SK-N-MC (cell line): ENCODE measurements at regions not wholly inside any gene's neighbourhood (a gene's known extent, or its start where the extent isn't known, plus 50 kb on each side); places are given as distances from the start of the nearest gene placed in this dataset.

Source experiments
- DNase-seq: peaks from one replicate; pipeline ENCODE4 v3.0.0-alpha.2; 2011; ENCODE audit warnings: low read depth, low spot score
- H3K27ac ChIP-seq: fragments of 200-600 bp; sonication (generic); 2 replicates; pipeline ENCODE4 v1.5.1; 2016; ENCODE audit warnings: mixed run types
- H3K36me3 ChIP-seq: fragments of 200-600 bp; sonication (generic); 2 replicates; pipeline ENCODE4 v1.6.1; 2017; ENCODE audit warnings: antibody characterized with exemption, low read length, mixed read lengths; ENCODE audit not compliant: insufficient read depth
- H3K4me3 ChIP-seq: fragments of 200-600 bp; sonication (generic); 2 replicates; pipeline ENCODE4 v1.5.1; 2016
- H3K9ac ChIP-seq: fragments of 200-600 bp; sonication (generic); 2 replicates; pipeline ENCODE4 v1.8.0; 2017; ENCODE audit warnings: mixed run types, mixed read lengths; ENCODE audit not compliant: insufficient read length
- H3K9me3 ChIP-seq: fragments of 200-600 bp; sonication (generic); 2 replicates; pipeline ENCODE4 v1.6.1; 2017; ENCODE audit warnings: low read depth, mild to moderate bottlenecking, antibody characterized with exemption, low read length, moderate library complexity, mixed read lengths
- EZH2 ChIP-seq: fragments of 200-600 bp; sonication (generic); IDR thresholded peaks from one replicate; pipeline ENCODE4 v1.6.1; 2017; ENCODE audit warnings: antibody characterized with exemption
- FOXP2 ChIP-seq: optimal IDR thresholded peaks from 2 replicates; pipeline ENCODE3; 2011; ENCODE audit warnings: mild to moderate bottlenecking, moderate library complexity; ENCODE audit not compliant: insufficient read depth; ENCODE audit errors: extremely low read length, control extremely low read depth
- POLR2AphosphoS5 ChIP-seq: IDR thresholded peaks from 2 replicates; pipeline ENCODE4 v1.6.1; 2012; ENCODE audit warnings: mild to moderate bottlenecking, low read depth, low read length, borderline replicate concordance

- TF ChIP-seq EZH2 (no peak), FOXP2 (no peak), POLR2AphosphoS5 (no peak)
- Histone ChIP-seq H3K9ac (no peak overlapping the region), H3K36me3 (no peaks in the 10 kb centered on the region), H3K4me3 (no peak overlapping the region), H3K27ac (no peak overlapping the region), H3K9me3 (no peaks in the 10 kb centered on the region)
- no peak for DNase-seq
Measured at GRCh38 chr21:22468893-22469292, 1470.7 kb downstream of the NCAM2 start.

GRCh38 chr21:22474403-22474802 lies 1476.2 kb downstream of the NCAM2 start:
- H3K4me3 ChIP-seq, result no peak overlapping the region
- H3K27ac ChIP-seq, result no peak overlapping the region
- no peak overlapping the region for H3K9ac ChIP-seq
- no peaks in the 10 kb centered on the region; the same call in 1 of the 2 replicates for H3K9me3 ChIP-seq
- no peak for DNase-seq
- no peaks in the 10 kb centered on the region for H3K36me3 ChIP-seq
- TF ChIP-seq FOXP2, result no peak
- no peak for TF ChIP-seq EZH2
- TF ChIP-seq POLR2AphosphoS5, result no peak

GRCh38 chr21:22476214-22476613 lies 1478.0 kb downstream of the NCAM2 start:
- Histone ChIP-seq H3K9me3 (no peaks in the 10 kb centered on the region; the same call in 1 of the 2 replicates), H3K27ac (no peak overlapping the region), H3K36me3 (no peaks in the 10 kb centered on the region), H3K4me3 (no peak overlapping the region), H3K9ac (no peak overlapping the region)
- no peak for DNase-seq
- no peak for TF ChIP-seq FOXP2
- TF ChIP-seq POLR2AphosphoS5, result no peak
- TF ChIP-seq EZH2, result no peak

- H3K9ac ChIP-seq, result no peak overlapping the region
- TF ChIP-seq POLR2AphosphoS5, result no peak
- no peak for TF ChIP-seq EZH2
- TF ChIP-seq FOXP2, result no peak
- no peak overlapping the region for H3K27ac ChIP-seq
- DNase-seq, result no peak
- no peaks in the 10 kb centered on the region for H3K36me3 ChIP-seq
- H3K4me3 ChIP-seq, result no peak overlapping the region
- H3K9me3 ChIP-seq, result no peaks in the 10 kb centered on the region; the same call in 1 of the 2 replicates
Measured at GRCh38 chr21:22476726-22477646, 1478.8 kb downstream of the NCAM2 start.

- DNase-seq, result no peak
- Histone ChIP-seq H3K27ac (no peak overlapping the region), H3K9me3 (no peaks in the 10 kb centered on the region), H3K36me3 (no peaks in the 10 kb centered on the region), H3K4me3 (no peak overlapping the region), H3K9ac (no peak overlapping the region)
- no peak for TF ChIP-seq POLR2AphosphoS5
- no peak for TF ChIP-seq EZH2
- TF ChIP-seq FOXP2, result no peak
Measured at GRCh38 chr21:22490049-22490448, 1491.8 kb downstream of the NCAM2 start.

GRCh38 chr21:22516230-22516629 lies 1518.0 kb downstream of the NCAM2 start:
- no peak overlapping the region for H3K27ac ChIP-seq
- no peaks in the 10 kb centered on the region for H3K9me3 ChIP-seq
- no peak overlapping the region for H3K9ac ChIP-seq
- H3K4me3 ChIP-seq, result no peak overlapping the region
- no peaks in the 10 kb centered on the region for H3K36me3 ChIP-seq
- DNase-seq, result no peak
- TF ChIP-seq EZH2 (no peak), FOXP2 (no peak), POLR2AphosphoS5 (no peak)

- Histone ChIP-seq H3K36me3 (no peaks in the 10 kb centered on the region), H3K27ac (no peak overlapping the region), H3K9me3 (peaks cover 4% of the 10 kb centered on the region; the same call in 1 of the 2 replicates), H3K9ac (no peak overlapping the region), H3K4me3 (no peak overlapping the region)
- DNase-seq, result no peak
- TF ChIP-seq EZH2, result no peak
- no peak for TF ChIP-seq POLR2AphosphoS5
- no peak for TF ChIP-seq FOXP2
Measured at GRCh38 chr21:22535630-22536029, 1537.4 kb downstream of the NCAM2 start.

GRCh38 chr21:22536509-22536908 lies 1538.3 kb downstream of the NCAM2 start:
- no peak overlapping the region for H3K9ac ChIP-seq
- H3K27ac ChIP-seq, result no peak overlapping the region
- no peak overlapping the region for H3K4me3 ChIP-seq
- DNase-seq, result no peak
- TF ChIP-seq EZH2 (no peak), FOXP2 (no peak), POLR2AphosphoS5 (no peak)
- peaks cover 4% of the 10 kb centered on the region; the same call in 1 of the 2 replicates for H3K9me3 ChIP-seq
- H3K36me3 ChIP-seq, result no peaks in the 10 kb centered on the region

- no peak for DNase-seq
- H3K9me3 ChIP-seq, result peaks cover 3% of the 10 kb centered on the region; the same call in 1 of the 2 replicates
Measured at GRCh38 chr21:22544747-22545146, 1546.5 kb downstream of the NCAM2 start.

More at GRCh38 chr21:22544747-22545146, 1546.5 kb downstream of the NCAM2 start:
- Histone ChIP-seq H3K4me3 (no peak overlapping the region), H3K27ac (no peak overlapping the region), H3K36me3 (no peaks in the 10 kb centered on the region), H3K9ac (no peak overlapping the region)
- TF ChIP-seq EZH2, result no peak
- no peak for TF ChIP-seq POLR2AphosphoS5
- TF ChIP-seq FOXP2, result no peak
